Peyer's patch (tissue), 4 donors: ENCODE measurements at regions not wholly inside any gene's neighbourhood (a gene's known extent, or its start where the extent isn't known, plus 50 kb on each side); places are given as distances from the start of the nearest gene placed in this dataset.

Experiments used
- POLR2A ChIP-seq, 2 donors: fragments of 450-650 bp; IDR thresholded peaks; one replicate each; pipeline ENCODE4 v1.5.1; 2017; ENCODE audit warnings: antibody characterized with exemption in 2 of 2, mild to moderate bottlenecking in 2 of 2, moderate library complexity in 2 of 2
- TF ChIP-seq, protein P1 (sequence below), 6 experiments: fragments of 450-650 bp in 4 of 6; fragments of 200-600 bp in 2 of 6; sonication (generic) in 1 of 6; IDR thresholded peaks; one replicate each; pipeline ENCODE4 v1.5.1; 2017 to 2019; ENCODE audit warnings: antibody characterized with exemption in 6 of 6, mild to moderate bottlenecking in 3 of 6, moderate library complexity in 1 of 6

GRCh38 chr7:88586890-88587289, 172.6 kb upstream of the ZNF804B start:
- TF ChIP-seq, protein P1, sequence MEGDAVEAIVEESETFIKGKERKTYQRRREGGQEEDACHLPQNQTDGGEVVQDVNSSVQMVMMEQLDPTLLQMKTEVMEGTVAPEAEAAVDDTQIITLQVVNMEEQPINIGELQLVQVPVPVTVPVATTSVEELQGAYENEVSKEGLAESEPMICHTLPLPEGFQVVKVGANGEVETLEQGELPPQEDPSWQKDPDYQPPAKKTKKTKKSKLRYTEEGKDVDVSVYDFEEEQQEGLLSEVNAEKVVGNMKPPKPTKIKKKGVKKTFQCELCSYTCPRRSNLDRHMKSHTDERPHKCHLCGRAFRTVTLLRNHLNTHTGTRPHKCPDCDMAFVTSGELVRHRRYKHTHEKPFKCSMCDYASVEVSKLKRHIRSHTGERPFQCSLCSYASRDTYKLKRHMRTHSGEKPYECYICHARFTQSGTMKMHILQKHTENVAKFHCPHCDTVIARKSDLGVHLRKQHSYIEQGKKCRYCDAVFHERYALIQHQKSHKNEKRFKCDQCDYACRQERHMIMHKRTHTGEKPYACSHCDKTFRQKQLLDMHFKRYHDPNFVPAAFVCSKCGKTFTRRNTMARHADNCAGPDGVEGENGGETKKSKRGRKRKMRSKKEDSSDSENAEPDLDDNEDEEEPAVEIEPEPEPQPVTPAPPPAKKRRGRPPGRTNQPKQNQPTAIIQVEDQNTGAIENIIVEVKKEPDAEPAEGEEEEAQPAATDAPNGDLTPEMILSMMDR (IDR thresholded peaks at IDR 0.05): no peak
- no peak for TF ChIP-seq POLR2A (IDR thresholded peaks at IDR 0.05)
